Ishikawa (cell line): ENCODE measurements at regions not wholly inside any gene's neighbourhood (a gene's known extent, or its start where the extent isn't known, plus 50 kb on each side); places are given as distances from the start of the nearest gene placed in this dataset.

Experiments
- CEBPB ChIP-seq: IDR thresholded peaks from 2 replicates; pipeline ENCODE4 v1.6.1; 2012
- CREB1 ChIP-seq: IDR thresholded peaks from 2 replicates; pipeline ENCODE4 v1.6.1; 2012; ENCODE audit warnings: low read depth
- EP300 ChIP-seq: IDR thresholded peaks from 2 replicates; pipeline ENCODE4 v1.6.1; 2012; ENCODE audit warnings: borderline replicate concordance
- MAX ChIP-seq: IDR thresholded peaks from 2 replicates; pipeline ENCODE4 v1.6.1; 2012
- RAD21 ChIP-seq: IDR thresholded peaks from 2 replicates; pipeline ENCODE4 v1.6.1; 2012; ENCODE audit warnings: low read depth
- TAF1 ChIP-seq: IDR thresholded peaks from 2 replicates; pipeline ENCODE4 v1.6.1; 2012; ENCODE audit warnings: low read depth, mild to moderate bottlenecking
- TCF12 ChIP-seq: IDR thresholded peaks from 2 replicates; pipeline ENCODE4 v1.6.1; 2012; ENCODE audit warnings: low read depth
- YY1 ChIP-seq: IDR thresholded peaks from 2 replicates; pipeline ENCODE4 v1.6.1; 2012; ENCODE audit warnings: low read depth
- ZBTB7A ChIP-seq: IDR thresholded peaks from 2 replicates; pipeline ENCODE4 v1.6.1; 2012; ENCODE audit warnings: low read depth

GRCh38 chr17:72177738-72178137 is 56.9 kb downstream of the SOX9 start:
- no peak for TF ChIP-seq YY1
- TF ChIP-seq RAD21, result no peak
- TF ChIP-seq TAF1, result no peak
- no peak for TF ChIP-seq CREB1
- TF ChIP-seq CEBPB, result no peak
- TF ChIP-seq ZBTB7A, result no peak
- TF ChIP-seq EP300, result no peak
- TF ChIP-seq TCF12, result no peak
- no peak for TF ChIP-seq MAX
